Erythroblast (primary cell): ENCODE measurements at regions not wholly inside any gene's neighbourhood (a gene's known extent, or its start where the extent isn't known, plus 50 kb on each side); places are given as distances from the start of the nearest gene placed in this dataset.

Source experiments
- DNase-seq, 2 experiments: peaks; one replicate each; lab custom pipeline; 2025; lab: John Stamatoyannopoulos, UW
- GATA1 ChIP-seq: IDR thresholded peaks from 2 replicates; pipeline ENCODE4 v1.6.1; 2011; ENCODE audit warnings: low read depth, mild to moderate bottlenecking, control low read depth, low read length, moderate library complexity
- POLR2A ChIP-seq: IDR thresholded peaks from 2 replicates; pipeline ENCODE4 v1.6.1; 2011; ENCODE audit warnings: mild to moderate bottlenecking, low read length

DNA sequence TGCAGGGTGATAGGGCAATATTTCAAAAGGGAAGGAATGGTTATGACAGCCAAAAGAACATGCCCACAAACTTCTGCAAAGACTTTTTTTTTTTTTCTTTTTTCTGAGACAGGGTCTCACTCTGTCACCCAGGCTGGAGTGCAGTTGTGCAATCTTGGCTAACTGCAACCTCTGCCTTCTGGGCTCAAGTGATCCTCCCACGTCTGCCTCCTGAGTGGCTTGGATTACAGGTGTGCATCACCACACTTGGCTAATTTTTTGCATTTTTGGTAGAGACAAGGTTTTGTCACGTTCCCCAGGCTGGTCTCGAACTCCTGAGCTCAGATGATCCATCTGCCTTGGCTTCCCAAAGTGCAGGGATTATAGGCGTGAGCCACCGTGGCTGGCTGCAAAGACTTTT lies 117.6 kb upstream of the ADGRF1 start:
- TF ChIP-seq GATA1 (no peak), POLR2A (no peak)
- no peak for DNase-seq

DNA sequence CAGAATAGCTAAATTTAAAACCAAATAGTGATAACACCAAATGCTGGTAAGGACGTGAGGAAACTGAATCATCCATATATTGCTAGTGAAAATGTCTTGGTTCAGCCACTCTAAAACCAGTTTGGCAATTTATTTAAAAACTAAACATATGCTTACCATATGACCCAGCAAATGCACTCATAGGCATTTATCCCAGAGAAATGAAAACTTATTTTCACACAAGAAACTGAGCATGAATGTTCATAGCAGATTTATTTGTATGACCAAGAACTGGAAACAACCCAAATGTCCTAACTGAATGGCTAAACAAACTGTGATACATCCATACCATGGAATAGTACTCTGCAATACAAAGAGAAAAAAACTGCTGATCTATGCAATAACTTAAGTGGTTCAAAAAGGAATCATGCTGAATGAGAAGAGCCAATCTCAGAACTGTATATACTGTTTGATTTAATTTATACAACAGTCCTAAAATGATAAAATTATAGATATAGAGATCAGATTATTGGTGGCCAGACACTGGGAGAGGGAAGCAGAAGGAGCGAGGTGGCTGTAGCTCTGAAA lies 115.6 kb upstream of the ADGRF1 start:
- TF ChIP-seq POLR2A (no peak), GATA1 (no peak)
- DNase-seq: no peak

DNA sequence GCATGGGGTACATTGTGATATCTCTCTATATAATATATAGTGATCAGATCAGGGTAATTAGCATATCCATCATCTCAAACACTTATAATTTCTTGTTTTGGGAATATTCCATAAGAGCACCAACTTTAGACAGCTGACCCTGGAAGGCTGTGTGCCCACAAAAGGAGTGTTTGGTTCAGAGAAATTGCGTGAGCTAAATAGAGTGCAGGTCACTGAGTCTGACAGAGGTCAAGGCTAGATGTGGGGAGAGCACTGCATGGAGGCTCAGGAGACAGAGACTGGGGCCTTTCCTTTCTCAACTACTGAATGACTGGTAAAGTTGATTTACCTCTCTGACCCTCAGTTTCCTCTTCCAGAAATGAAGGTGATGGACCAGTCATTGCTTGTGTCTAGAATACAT lies 114.9 kb upstream of the ADGRF1 start:
- TF ChIP-seq GATA1: no peak
- no peak for TF ChIP-seq POLR2A
- no peak for DNase-seq

DNA sequence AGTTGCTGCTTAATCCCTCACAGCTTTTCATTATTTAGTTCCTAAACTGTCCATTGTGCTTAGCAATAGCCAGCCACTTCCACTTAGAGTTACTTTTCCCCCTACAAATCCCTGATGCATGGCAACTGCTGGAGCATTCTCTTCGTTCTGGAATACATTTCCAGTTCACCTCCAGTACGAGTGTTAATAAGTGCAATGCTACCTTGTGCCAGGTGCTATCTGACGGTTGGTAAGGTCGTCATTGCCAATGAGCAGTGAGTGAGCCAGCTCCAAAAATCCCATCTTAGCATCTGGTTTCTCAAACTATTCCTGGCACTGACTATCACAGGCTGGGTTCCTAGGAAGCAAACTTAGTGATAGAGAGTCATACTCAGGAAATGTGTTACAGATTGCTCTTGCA lies 114.1 kb upstream of the ADGRF1 start:
- no peak for DNase-seq
- TF ChIP-seq GATA1 (no peak), POLR2A (no peak)

DNA sequence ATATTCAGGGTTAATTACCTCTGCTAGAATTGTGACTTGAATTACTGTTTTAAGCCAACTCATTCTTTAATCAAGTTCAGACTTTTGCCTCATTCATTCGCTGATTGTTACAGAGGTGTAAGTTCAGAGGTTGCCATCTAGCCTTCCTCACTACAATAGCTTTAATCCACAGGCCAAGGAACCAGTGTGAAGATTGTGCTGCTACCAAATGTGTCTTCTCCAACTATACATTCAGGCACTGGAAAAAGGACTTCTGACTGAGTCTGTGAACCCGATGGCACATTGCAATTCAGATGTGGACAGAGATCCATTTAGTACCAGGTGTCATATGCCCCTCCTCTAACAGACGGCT lies 111.2 kb upstream of the ADGRF1 start:
- DNase-seq: no peak
- TF ChIP-seq POLR2A: no peak
- TF ChIP-seq GATA1: no peak

DNA sequence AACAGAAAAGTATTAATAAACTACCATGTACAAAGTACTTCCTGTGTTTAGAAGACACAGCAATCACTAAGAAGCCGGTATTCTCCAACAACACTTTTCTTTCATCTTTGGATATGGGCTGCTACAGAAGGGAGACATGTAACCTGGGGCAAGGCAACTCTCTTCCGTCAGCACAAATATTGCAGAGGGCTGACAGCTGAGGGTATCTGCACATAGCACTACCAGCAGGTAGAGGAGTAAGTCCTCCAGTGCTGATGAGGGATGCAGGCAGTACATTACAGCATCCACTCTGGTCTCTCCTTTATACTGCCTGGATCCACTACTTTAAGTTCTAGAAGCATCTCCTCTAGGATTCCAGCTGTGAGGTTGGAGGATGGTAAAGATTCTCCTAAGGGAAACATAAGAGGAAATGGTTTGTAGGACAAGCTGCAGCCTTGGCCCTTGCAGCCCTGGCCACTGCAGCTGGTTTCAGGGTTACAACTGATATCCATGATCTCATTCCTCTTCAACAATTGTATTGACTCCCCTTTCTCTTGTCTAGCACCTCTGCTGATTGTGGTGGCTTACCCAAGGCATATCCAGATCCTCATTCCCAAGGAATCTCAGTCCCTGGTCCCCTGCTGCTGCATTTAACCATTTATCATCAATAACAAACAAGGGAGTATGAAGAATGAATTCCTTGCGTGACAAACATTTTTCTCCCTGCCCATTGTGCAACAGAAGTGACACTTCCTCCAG lies 110.7 kb upstream of the ADGRF1 start:
- TF ChIP-seq GATA1 (no peak), POLR2A (no peak)
- DNase-seq: no peak

DNA sequence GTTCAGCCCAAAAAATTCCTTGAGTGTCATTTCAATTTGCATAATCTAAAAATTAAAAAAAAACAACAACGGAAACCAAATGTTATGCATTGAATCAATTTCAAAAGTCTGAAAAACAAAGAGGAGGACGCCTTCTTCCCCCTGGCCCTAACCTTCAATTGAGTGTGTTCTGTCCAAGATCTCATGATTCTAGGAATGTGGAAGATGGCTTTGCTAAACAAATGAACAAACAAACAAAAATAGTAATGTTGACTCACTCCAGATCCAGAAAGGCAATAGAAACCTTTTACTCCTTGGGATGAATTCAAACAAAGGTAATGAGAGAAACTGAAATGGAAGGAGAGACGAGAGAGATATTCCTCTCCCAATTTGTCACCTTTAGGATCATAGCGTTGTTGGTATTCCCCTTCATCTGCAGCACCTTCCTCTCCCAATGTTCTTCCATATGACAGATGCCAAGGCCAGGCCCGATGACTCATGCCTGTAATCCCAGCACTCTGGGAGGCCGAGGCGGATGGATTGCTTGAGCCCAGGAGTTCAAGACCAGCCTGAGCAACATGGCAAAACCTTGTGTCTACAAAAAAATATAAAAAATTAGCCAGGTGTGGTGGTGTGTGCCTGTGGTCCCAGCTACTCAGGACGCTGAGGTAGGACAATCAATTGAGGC lies 109.2 kb upstream of the ADGRF1 start:
- TF ChIP-seq GATA1: no peak
- TF ChIP-seq POLR2A: no peak
- no peak for DNase-seq

DNA sequence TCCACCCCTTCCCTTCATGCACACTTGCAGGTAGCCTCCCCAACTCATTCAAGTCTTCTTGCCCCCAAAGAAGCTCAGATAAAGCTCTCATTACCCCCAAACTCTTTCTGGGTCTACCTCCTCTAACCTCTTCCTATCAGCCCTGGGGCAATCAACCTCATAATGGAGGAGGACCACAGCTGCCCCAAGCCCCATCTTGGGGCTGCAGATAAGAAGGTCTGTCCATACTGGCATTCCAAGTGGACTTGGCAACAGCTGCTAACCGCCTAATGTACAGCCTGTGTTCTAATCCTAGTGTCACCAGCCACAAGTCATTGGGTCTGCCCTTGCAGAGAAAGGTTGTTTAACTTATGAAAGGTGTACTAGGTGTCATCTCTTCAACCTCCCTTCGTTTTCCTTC lies 107.4 kb upstream of the ADGRF1 start:
- TF ChIP-seq GATA1 (no peak), POLR2A (no peak)
- DNase-seq: no peak

DNA sequence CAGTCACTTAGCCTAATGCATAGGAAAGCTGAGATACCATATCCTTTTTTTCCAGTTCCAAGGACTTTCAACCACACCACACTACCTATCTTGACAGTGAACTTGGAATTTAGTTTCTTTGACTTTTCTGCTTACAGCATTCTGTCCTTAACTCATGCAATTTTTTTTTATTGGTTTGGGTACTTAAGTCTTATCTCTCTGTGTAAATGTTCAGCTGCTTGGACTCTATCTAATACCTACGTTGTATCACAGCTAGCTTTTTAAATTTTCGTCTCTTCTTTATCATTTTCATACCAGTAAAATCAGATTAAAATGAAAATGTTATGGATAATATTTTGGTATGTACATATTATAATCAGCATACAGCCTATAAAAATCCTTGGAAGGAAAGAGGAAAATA lies 106.9 kb upstream of the ADGRF1 start:
- TF ChIP-seq POLR2A: no peak
- no peak for TF ChIP-seq GATA1
- no peak for DNase-seq

DNA sequence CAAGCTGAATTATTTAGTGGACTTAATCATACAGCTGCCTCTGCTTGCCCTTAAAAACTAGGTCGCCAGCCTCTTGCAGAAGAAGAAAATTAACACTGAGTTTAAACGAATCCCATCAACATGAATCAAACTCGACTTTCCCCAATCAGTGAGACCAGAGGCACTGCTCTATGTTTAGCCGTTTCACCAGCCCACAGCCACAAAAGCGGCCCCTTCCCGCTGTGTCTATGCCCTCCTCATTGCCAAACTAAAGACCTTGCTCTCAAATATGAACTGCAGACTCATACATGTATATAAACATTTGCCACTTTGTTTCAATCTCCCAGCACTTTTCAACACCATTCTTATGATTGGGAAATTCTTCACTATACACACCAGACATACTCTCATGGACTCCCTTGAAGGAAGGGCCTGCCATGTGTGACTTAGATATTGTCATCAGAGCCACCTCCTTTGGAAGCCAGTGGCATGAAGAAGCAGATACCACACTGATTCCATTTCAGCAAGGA lies 105.8 kb upstream of the ADGRF1 start:
- TF ChIP-seq GATA1: no peak
- no peak for TF ChIP-seq POLR2A
- DNase-seq: no peak

DNA sequence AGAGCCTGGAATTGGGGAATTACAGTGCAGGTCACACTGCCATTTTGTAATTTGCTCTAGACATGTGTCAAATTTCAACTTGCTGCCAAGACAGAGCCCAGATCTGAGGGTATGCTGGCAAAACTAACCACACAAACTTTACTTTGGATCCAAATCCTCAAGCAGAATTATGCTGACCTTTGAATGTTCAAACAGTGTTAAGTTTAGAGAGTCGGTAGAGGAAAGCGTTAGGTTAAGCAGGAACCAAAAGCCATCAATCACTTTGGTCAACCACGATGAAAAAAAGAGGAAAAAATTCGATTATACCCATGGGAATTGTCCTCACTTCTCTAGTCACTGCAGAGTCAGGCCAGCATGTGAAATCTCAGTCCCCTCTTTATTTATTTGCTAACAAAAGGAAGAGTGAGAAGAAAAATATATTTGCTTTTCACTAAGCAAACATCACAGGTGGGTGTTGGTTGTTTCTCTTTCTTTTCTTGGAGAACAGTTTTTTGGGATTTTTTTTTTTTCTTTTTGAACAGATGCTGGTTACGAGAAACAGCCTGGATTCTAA lies 105.1 kb upstream of the ADGRF1 start:
- no peak for TF ChIP-seq GATA1
- TF ChIP-seq POLR2A: no peak

DNA sequence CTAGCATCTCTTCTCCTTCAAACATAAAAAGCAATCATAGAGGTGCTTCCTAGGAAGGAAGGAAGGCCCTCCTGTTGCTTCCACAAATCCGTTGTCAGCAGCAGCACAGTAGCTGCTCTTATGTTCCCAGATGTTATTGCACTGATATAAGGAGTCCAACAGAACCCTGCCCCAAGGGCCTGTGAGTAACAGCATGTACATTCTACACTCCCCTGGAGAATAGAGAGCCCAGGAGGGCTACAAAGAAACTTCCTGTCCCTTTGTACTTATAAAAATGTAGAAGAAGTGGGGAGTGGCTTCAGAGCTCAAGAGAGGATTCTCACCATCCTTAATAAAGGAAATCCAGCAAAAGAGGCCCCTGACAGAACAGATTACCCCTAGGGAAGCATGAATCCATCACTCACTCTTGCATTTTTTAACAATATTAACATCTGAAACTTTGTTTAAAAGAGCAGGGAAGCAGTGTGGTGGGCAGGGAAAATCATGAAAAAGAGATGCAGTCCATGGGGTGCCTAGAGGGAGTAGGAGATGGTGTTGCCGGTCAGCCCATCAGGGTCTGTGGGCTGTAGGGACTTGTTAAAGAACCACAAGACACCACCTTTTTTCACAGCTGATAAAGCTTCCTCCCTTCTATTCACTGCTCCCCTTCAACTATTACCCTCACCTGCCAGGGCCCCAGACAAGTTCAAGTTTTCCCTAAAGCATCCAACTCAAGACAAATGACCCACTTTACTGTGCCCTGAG lies 104.5 kb upstream of the ADGRF1 start:
- DNase-seq: no peak
- TF ChIP-seq GATA1 (no peak), POLR2A (no peak)

More for the DNA sequence above, 105.1 kb upstream of the ADGRF1 start:
- no peak for DNase-seq

DNA sequence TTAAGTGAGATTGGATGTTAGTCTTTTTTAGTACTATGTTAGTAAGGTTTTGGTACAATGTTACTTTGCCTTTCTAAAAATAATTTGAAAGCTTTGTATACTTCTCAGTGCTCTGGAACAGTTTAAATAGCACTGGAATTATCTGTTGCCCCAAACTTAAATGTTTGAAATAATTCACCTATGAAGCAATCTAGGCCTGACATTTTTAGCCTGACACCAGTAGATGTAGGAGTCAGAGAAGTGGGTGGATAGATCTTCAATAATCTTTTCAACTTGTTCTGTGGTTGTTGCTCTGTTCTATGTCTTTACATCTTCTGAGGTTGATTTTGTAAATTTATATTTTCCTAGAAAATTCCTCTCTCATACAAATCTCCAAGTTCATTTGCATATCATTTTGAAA lies 103.1 kb upstream of the ADGRF1 start:
- TF ChIP-seq GATA1: no peak
- TF ChIP-seq POLR2A: no peak
- DNase-seq: no peak

DNA sequence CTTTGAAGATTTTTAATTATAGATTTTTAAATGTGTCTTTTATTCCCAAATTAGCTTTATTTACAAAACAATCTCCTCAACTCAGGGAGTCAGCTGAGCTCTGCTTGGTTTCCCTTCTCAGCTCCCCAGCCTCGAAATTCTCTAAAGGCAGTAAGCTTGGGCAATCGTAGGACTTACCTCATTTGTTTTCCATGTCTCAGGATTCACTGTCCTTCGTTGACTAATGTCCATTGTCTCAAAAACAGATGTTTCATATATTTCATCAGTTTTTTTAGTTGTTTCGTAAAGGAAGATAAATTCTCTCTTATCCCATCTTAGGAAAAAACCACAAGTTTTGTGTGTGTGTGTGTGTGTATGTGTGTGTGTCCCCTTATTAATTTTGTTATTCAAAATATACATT lies 102.2 kb upstream of the ADGRF1 start:
- TF ChIP-seq POLR2A: no peak
- TF ChIP-seq GATA1: no peak
- no peak for DNase-seq
